ENCODE measurements at regions not wholly inside any gene's neighbourhood (a gene's known extent, or its start where the extent isn't known, plus 50 kb on each side); places are given as distances from the start of the nearest gene placed in this dataset.

- no peak for TF ChIP-seq CTCF (conservative IDR thresholded peaks at IDR 0.05 in 1 of 2, IDR thresholded peaks at IDR 0.05 in 1 of 2; ENCODE audit: extremely low read depth in 1 of 2, insufficient read depth in 1 of 2, low read depth in 1 of 2, low read length in 2 of 2)
- TF ChIP-seq EZH2 (IDR thresholded peaks at IDR 0.05; ENCODE audit: borderline replicate concordance, low read length): no peak
These were observed 134.4 kb downstream of the MAF start for GRCh38 chr16:79466111-79466510.
